ENCODE measurements at regions not wholly inside any gene's neighbourhood (a gene's known extent, or its start where the extent isn't known, plus 50 kb on each side); places are given as distances from the start of the nearest gene placed in this dataset.

DNA sequence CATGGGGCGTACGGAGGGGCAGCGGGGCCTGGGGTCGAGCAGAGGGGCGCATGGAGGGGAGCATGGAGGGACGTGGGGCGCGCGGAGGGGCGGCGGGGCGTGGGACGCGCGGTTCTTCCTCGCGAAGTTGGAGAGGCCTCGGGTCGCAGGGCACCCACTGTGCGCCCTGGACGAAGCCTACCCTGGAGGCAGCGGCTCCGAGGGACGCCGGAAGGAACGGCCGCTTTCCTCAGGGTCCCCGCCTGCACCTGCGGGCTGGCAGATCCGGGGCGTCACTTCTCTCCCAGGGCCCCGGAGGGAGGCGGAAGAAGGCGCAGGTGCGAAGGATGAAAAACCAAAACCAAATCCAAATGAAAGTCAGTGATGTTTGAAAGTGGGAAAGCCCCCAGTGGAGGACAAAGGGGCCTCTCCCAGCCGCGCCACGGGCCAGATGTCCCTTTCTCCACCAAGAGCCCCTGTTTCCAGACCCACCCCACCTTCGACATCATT, 142.1 kb upstream of the PDE10A start:
- Mint-ChIP-seq H3K9me3 (ENCODE audit: unreplicated experiment) (peaks cover 2% of the 10 kb centered on the region), H3K36me3 (ENCODE audit: low read depth, unreplicated experiment) (peaks cover 2% of the 10 kb centered on the region), H3K27ac (ENCODE audit: unreplicated experiment) (no peak overlapping the region), H3K4me1 (ENCODE audit: low read depth, unreplicated experiment) (peaks cover 2% of the 10 kb centered on the region), H3K4me3 (ENCODE audit: unreplicated experiment) (no peak overlapping the region), H3K27me3 (ENCODE audit: low read depth, unreplicated experiment) (peaks cover 74% of the 10 kb centered on the region)
- no peak for TF ChIP-seq EZH2 (IDR thresholded peaks at IDR 0.05; ENCODE audit: insufficient read depth, low read length)
- TF ChIP-seq, protein P1, sequence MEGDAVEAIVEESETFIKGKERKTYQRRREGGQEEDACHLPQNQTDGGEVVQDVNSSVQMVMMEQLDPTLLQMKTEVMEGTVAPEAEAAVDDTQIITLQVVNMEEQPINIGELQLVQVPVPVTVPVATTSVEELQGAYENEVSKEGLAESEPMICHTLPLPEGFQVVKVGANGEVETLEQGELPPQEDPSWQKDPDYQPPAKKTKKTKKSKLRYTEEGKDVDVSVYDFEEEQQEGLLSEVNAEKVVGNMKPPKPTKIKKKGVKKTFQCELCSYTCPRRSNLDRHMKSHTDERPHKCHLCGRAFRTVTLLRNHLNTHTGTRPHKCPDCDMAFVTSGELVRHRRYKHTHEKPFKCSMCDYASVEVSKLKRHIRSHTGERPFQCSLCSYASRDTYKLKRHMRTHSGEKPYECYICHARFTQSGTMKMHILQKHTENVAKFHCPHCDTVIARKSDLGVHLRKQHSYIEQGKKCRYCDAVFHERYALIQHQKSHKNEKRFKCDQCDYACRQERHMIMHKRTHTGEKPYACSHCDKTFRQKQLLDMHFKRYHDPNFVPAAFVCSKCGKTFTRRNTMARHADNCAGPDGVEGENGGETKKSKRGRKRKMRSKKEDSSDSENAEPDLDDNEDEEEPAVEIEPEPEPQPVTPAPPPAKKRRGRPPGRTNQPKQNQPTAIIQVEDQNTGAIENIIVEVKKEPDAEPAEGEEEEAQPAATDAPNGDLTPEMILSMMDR (IDR thresholded peaks at IDR 0.05; ENCODE audit: insufficient read depth, low read depth, low read length) = no peak
- Histone ChIP-seq H3K4me1 (ENCODE audit: insufficient read depth, low read length) (peaks cover 2% of the 10 kb centered on the region), H3K9ac (ENCODE audit: low read length) (no peak overlapping the region), H4K20me1 (ENCODE audit: insufficient read depth, low read length) (no peaks in the 10 kb centered on the region), H3K27me3 (ENCODE audit: insufficient read depth, low read length) (peaks cover 3% of the 10 kb centered on the region), H2AFZ (ENCODE audit: low read depth, low read length) (no peak overlapping the region), H3K36me3 (ENCODE audit: insufficient read depth, low read length) (no peaks in the 10 kb centered on the region), H3K79me2 (ENCODE audit: insufficient read depth, low read length) (no peaks in the 10 kb centered on the region), H3K27ac (ENCODE audit: low read depth, low read length) (no peak overlapping the region), H3K9me3 (ENCODE audit: insufficient read depth, low read depth, low read length) (peaks cover 4% of the 10 kb centered on the region), H3K4me2 (ENCODE audit: low read length) (peak overlapping the region; percentile 70), H3K4me3 (ENCODE audit: insufficient read depth, low read depth, low read length) (no peak overlapping the region)
- DNase-seq (ENCODE audit: low read depth) (no peak), FAIRE-seq (no peak)

DNA sequence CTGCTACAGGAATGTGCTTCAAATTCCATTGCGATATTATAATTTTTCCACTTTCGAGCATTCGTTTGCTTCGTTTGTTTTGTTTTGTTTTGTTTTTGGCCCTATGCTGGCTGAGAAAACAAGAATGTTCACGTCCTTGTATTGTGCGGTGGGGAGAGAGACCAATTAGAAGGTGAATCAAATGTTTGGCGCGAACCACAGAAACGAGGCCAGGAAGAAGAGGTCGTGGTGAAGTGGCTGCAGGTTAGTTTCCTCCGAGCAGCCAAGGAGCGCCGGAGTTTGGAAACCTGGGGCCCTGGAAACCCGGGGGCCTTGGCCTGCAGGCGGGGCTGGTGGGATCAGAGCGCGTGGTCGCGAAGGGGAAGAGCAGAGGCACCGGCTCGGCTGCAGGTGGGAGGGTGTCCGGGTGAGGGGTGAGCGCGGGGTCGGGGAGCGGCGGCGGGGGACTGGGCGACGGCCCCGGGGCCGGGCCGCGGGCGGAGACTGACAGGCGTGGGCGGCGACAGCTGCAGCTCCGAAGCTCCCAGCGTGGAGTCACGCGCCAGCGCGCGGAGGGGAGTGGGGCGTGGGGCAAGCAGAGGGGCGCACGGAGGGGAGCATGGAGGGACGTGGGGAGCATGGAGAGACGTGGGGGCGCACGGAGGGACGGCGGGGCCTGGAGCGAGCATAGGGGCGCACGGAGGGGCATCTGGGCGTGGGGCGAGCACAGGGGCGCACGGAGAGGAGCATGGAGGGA, 141.5 kb upstream of the PDE10A start:
- no peak overlapping the region for H3K4me3 ChIP-seq (ENCODE audit: insufficient read depth, low read depth, low read length)
- FAIRE-seq = no peak
- H2AFZ ChIP-seq (ENCODE audit: low read depth, low read length) = no peak overlapping the region

More for the DNA sequence above, 141.5 kb upstream of the PDE10A start:
- Histone ChIP-seq H3K27ac (ENCODE audit: low read depth, low read length) (no peak overlapping the region), H3K4me2 (ENCODE audit: low read length) (peak overlapping the region; percentile 70), H3K36me3 (ENCODE audit: insufficient read depth, low read length) (no peaks in the 10 kb centered on the region), H3K9me3 (ENCODE audit: insufficient read depth, low read depth, low read length) (peaks cover 2% of the 10 kb centered on the region), H3K9ac (ENCODE audit: low read length) (no peak overlapping the region), H3K79me2 (ENCODE audit: insufficient read depth, low read length) (no peaks in the 10 kb centered on the region), H4K20me1 (ENCODE audit: insufficient read depth, low read length) (no peaks in the 10 kb centered on the region), H3K27me3 (ENCODE audit: insufficient read depth, low read length) (peaks cover 3% of the 10 kb centered on the region), H3K4me1 (ENCODE audit: insufficient read depth, low read length) (peaks cover 4% of the 10 kb centered on the region)
- H3K27me3 Mint-ChIP-seq (ENCODE audit: low read depth, unreplicated experiment) = peaks cover 70% of the 10 kb centered on the region
- no peak for TF ChIP-seq EZH2 (IDR thresholded peaks at IDR 0.05; ENCODE audit: insufficient read depth, low read length)
- TF ChIP-seq, protein P1 (IDR thresholded peaks at IDR 0.05; ENCODE audit: insufficient read depth, low read depth, low read length) = no peak
- no peaks in the 10 kb centered on the region for H3K9me3 Mint-ChIP-seq (ENCODE audit: unreplicated experiment)
- peaks cover 2% of the 10 kb centered on the region for H3K4me1 Mint-ChIP-seq (ENCODE audit: low read depth, unreplicated experiment)
- peaks cover 2% of the 10 kb centered on the region for H3K36me3 Mint-ChIP-seq (ENCODE audit: low read depth, unreplicated experiment)
- peak; percentile 8 for DNase-seq (ENCODE audit: low read depth)
- H3K4me3 Mint-ChIP-seq (ENCODE audit: unreplicated experiment) = peak overlapping the region; percentile 68
- H3K27ac Mint-ChIP-seq (ENCODE audit: unreplicated experiment) = peak overlapping the region; percentile 35
